PC-9 (cell line): ENCODE measurements at regions not wholly inside any gene's neighbourhood (a gene's known extent, or its start where the extent isn't known, plus 50 kb on each side); places are given as distances from the start of the nearest gene placed in this dataset.
A peak's percentile ranks its signal among the peaks of the same experiment; 100 is the strongest.

ENCODE experiments used
- BruUV-seq: library from RNA; stranded (reverse); fragments of 400-500 nt; replicated peaks from 2 replicates; lab custom pipeline; 2021; lab: Mats Ljungman, UMichigan
- CTCF ChIA-PET: fragments of 300-600 bp; sonication (Branson Sonifier 250); formaldehyde crosslinking; loops from one replicate; lab custom pipeline; 2022; ENCODE audit warnings: antibody characterized with exemption; lab: Charles Lee
- POLR2A ChIA-PET: fragments of 300-600 bp; sonication (Branson Sonifier 250); formaldehyde crosslinking; loops from one replicate; lab custom pipeline; 2022; ENCODE audit warnings: antibody characterized with exemption; ENCODE audit not compliant: unreplicated experiment; lab: Charles Lee
- DNase-seq, 2 experiments: peaks; one replicate each; pipeline versions ENCODE4 v3.0.0 to v3.0.0-alpha.2; 2015 to 2022; ENCODE audit warnings: mixed read lengths in 1 of 2
- H2AFZ ChIP-seq: fragments of 200-600 bp; sonication (generic); 2 replicates; pipeline ENCODE4 v1.8.1; 2017; ENCODE audit warnings: antibody characterized with exemption
- H3F3A ChIP-seq: fragments of 200-600 bp; sonication (generic); 2 replicates; pipeline ENCODE4 v1.8.1; 2017; ENCODE audit warnings: antibody characterized with exemption, mild to moderate bottlenecking, low read depth; ENCODE audit not compliant: insufficient read depth
- H3K27ac ChIP-seq: fragments of 200-600 bp; sonication (generic); 2 replicates; pipeline ENCODE4 v1.6.1; 2016; ENCODE audit warnings: mixed run types
- H3K27me3 ChIP-seq: fragments of 200-600 bp; sonication (generic); 2 replicates; pipeline ENCODE4 v1.6.1; 2016; ENCODE audit warnings: low read depth, mixed run types; ENCODE audit not compliant: insufficient read depth
- H3K36me3 ChIP-seq: fragments of 200-600 bp; sonication (generic); 2 replicates; pipeline ENCODE4 v1.6.1; 2016; ENCODE audit warnings: low read depth, mixed run types
- H3K4me1 ChIP-seq: fragments of 200-600 bp; sonication (generic); replicated peaks from 2 replicates; pipeline ENCODE4 v1.6.1; 2016; ENCODE audit warnings: mixed run types; ENCODE audit not compliant: insufficient read depth
- H3K4me2 ChIP-seq: fragments of 200-600 bp; sonication (generic); 2 replicates; pipeline ENCODE4 v1.6.1; 2017; ENCODE audit warnings: mixed run types
- H3K4me3 ChIP-seq: fragments of 200-600 bp; sonication (generic); 2 replicates; pipeline ENCODE4 v1.6.1; 2016; ENCODE audit warnings: mixed run types
- H3K79me2 ChIP-seq: fragments of 200-600 bp; sonication (generic); 2 replicates; pipeline ENCODE4 v1.6.1; 2017; ENCODE audit warnings: low read depth, mixed run types
- H3K9me2 ChIP-seq: fragments of 200-600 bp; sonication (generic); 2 replicates; pipeline ENCODE4 v1.8.1; 2017; ENCODE audit warnings: mild to moderate bottlenecking; ENCODE audit not compliant: insufficient read depth
- H3K9me3 ChIP-seq: fragments of 200-600 bp; sonication (generic); 2 replicates; pipeline ENCODE4 v1.8.1; 2016; ENCODE audit warnings: low read depth; ENCODE audit not compliant: insufficient read depth
- H4K20me1 ChIP-seq: fragments of 200-600 bp; sonication (generic); 2 replicates; pipeline ENCODE4 v1.8.1; 2017; ENCODE audit not compliant: insufficient read depth
- CTCF ChIP-seq: fragments of 200-600 bp; sonication (generic); conservative IDR thresholded peaks from 2 replicates; pipeline ENCODE4 v1.6.1; 2017; ENCODE audit warnings: mixed run types, antibody characterized with exemption, mild to moderate bottlenecking, moderate library complexity
- EZH2 ChIP-seq: fragments of 200-600 bp; sonication (generic); IDR thresholded peaks from 2 replicates; pipeline ENCODE4 v1.8.0; 2017; ENCODE audit warnings: antibody characterized with exemption, low read depth
- intact Hi-C: fragments of 100-400 bp; cut with micrococcal nuclease; formaldehyde crosslinking; loops from one replicate; pipeline ENCODE4 v1.10.0; 2022; ENCODE audit not compliant: unreplicated experiment

GRCh38 chr2:81901017-81901416 lies 1596.5 kb upstream of the LRRTM1 start:
- no TSS peak for BruUV-seq
- Histone ChIP-seq H3K79me2 (no peaks in the 10 kb centered on the region), H3K4me3 (no peak overlapping the region), H3K27ac (no peak overlapping the region), H3F3A (no peaks in the 10 kb centered on the region), H2AFZ (no peak overlapping the region), H3K36me3 (no peaks in the 10 kb centered on the region), H3K4me1 (no peaks in the 10 kb centered on the region), H4K20me1 (no peaks in the 10 kb centered on the region), H3K9me2 (no peaks in the 10 kb centered on the region), H3K27me3 (no peaks in the 10 kb centered on the region), H3K4me2 (no peak overlapping the region), H3K9me3 (no peaks in the 10 kb centered on the region)
- no peak for DNase-seq
- ChIA-PET CTCF (no interaction called here), POLR2A (no interaction called here)
- TF ChIP-seq CTCF (peak; percentile 50; the same call in 1 of the 2 replicates), EZH2 (no peak)
- intact Hi-C loops, result no loop called here

- ChIA-PET CTCF (no interaction called here), POLR2A (no interaction called here)
- Histone ChIP-seq H4K20me1 (no peaks in the 10 kb centered on the region), H3K36me3 (no peaks in the 10 kb centered on the region), H3K79me2 (no peaks in the 10 kb centered on the region), H3K9me2 (no peaks in the 10 kb centered on the region), H3K4me1 (no peaks in the 10 kb centered on the region), H3K27ac (no peak overlapping the region), H2AFZ (no peak overlapping the region), H3K4me2 (no peak overlapping the region), H3F3A (no peaks in the 10 kb centered on the region), H3K27me3 (no peaks in the 10 kb centered on the region), H3K9me3 (no peaks in the 10 kb centered on the region), H3K4me3 (no peak overlapping the region)
- TF ChIP-seq CTCF, result no peak
- TF ChIP-seq EZH2, result no peak
- intact Hi-C loops, result loop anchor here (10.0 kb wide), 1 partner anchor 571 kb away; no protein-coding TSS in a partner anchor
- no TSS peak for BruUV-seq
- DNase-seq, result no peak
Measured at GRCh38 chr2:81895620-81896250, 1591.2 kb upstream of the LRRTM1 start.

GRCh38 chr2:81894451-81894990 lies 1590.0 kb upstream of the LRRTM1 start:
- ChIA-PET CTCF (no interaction called here), POLR2A (no interaction called here)
- no peaks in the 10 kb centered on the region for H3K4me1 ChIP-seq
- intact Hi-C loops, result loop anchor here (10.0 kb wide), 1 partner anchor 570 kb away; no protein-coding TSS in a partner anchor
- H3K9me3 ChIP-seq, result no peaks in the 10 kb centered on the region
- H2AFZ ChIP-seq, result no peak overlapping the region
- H4K20me1 ChIP-seq, result no peaks in the 10 kb centered on the region
- no peak overlapping the region for H3K4me2 ChIP-seq
- TF ChIP-seq CTCF (no peak), EZH2 (no peak)
- H3K27me3 ChIP-seq, result no peaks in the 10 kb centered on the region
- no peaks in the 10 kb centered on the region for H3K36me3 ChIP-seq
- no peak overlapping the region for H3K4me3 ChIP-seq
- DNase-seq, result no peak
- H3K9me2 ChIP-seq, result no peaks in the 10 kb centered on the region
- BruUV-seq, result no TSS peak
- H3K27ac ChIP-seq, result no peak overlapping the region
- no peaks in the 10 kb centered on the region for H3F3A ChIP-seq
- H3K79me2 ChIP-seq, result no peaks in the 10 kb centered on the region
